ENCODE measurements at regions not wholly inside any gene's neighbourhood (a gene's known extent, or its start where the extent isn't known, plus 50 kb on each side); places are given as distances from the start of the nearest gene placed in this dataset.

- FAIRE-seq (no peak), DNase-seq (ENCODE audit: low read depth) (no peak)
- Histone ChIP-seq H3K9me3 (ENCODE audit: insufficient read depth, low read depth, low read length) (no peaks in the 10 kb centered on the region), H3K27me3 (ENCODE audit: insufficient read depth, low read length) (peaks cover 2% of the 10 kb centered on the region), H3K9ac (ENCODE audit: low read length) (no peak overlapping the region), H3K27ac (ENCODE audit: low read depth, low read length) (no peak overlapping the region), H3K4me1 (ENCODE audit: insufficient read depth, low read length) (no peaks in the 10 kb centered on the region), H3K4me2 (ENCODE audit: low read length) (no peak overlapping the region), H3K36me3 (ENCODE audit: insufficient read depth, low read length) (no peaks in the 10 kb centered on the region), H3K4me3 (ENCODE audit: insufficient read depth, low read depth, low read length) (no peak overlapping the region), H4K20me1 (ENCODE audit: insufficient read depth, low read length) (no peaks in the 10 kb centered on the region), H3K79me2 (ENCODE audit: insufficient read depth, low read length) (no peaks in the 10 kb centered on the region), H2AFZ (ENCODE audit: low read depth, low read length) (no peak overlapping the region)
- Mint-ChIP-seq H3K27me3 (ENCODE audit: low read depth, unreplicated experiment) (peaks cover 41% of the 10 kb centered on the region), H3K27ac (ENCODE audit: unreplicated experiment) (no peak overlapping the region), H3K36me3 (ENCODE audit: low read depth, unreplicated experiment) (no peaks in the 10 kb centered on the region), H3K4me3 (ENCODE audit: unreplicated experiment) (no peak overlapping the region), H3K4me1 (ENCODE audit: low read depth, unreplicated experiment) (no peaks in the 10 kb centered on the region), H3K9me3 (ENCODE audit: unreplicated experiment) (no peaks in the 10 kb centered on the region)
- TF ChIP-seq CTCF (IDR thresholded peaks at IDR 0.05; ENCODE audit: insufficient read depth, low read depth, low read length) (no peak), EZH2 (IDR thresholded peaks at IDR 0.05; ENCODE audit: insufficient read depth, low read length) (no peak)
Measured at GRCh38 chr19:30307191-30307974, 64.8 kb upstream of the ZNF536 start.

DNA sequence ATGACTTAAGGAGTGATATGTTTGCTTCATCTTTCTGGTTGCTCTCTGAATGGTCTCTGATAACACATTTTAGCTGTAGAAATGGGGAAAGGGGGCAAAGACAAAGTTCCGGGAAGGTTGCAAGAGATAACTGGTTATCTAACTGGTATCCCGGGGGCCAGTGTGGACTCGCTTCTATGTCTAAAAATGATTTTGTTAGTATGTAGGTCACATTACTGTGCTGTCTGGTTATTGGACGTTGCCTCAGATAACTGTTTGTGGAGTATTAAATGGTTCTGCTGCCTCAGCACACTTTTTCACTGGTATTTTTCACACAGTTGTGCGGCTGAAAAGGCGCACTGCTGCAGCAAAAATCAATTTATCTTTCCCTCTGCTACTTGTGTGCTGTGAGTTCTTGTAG, 63.0 kb upstream of the ZNF536 start:
- no peaks in the 10 kb centered on the region for H3K36me3 Mint-ChIP-seq (ENCODE audit: low read depth, unreplicated experiment)
- Histone ChIP-seq H3K9ac (ENCODE audit: low read length) (no peak overlapping the region), H3K9me3 (ENCODE audit: insufficient read depth, low read depth, low read length) (no peaks in the 10 kb centered on the region), H3K4me3 (ENCODE audit: insufficient read depth, low read depth, low read length) (no peak overlapping the region), H3K4me1 (ENCODE audit: insufficient read depth, low read length) (no peaks in the 10 kb centered on the region), H3K36me3 (ENCODE audit: insufficient read depth, low read length) (no peaks in the 10 kb centered on the region), H3K4me2 (ENCODE audit: low read length) (no peak overlapping the region), H3K27me3 (ENCODE audit: insufficient read depth, low read length) (peaks cover 2% of the 10 kb centered on the region), H4K20me1 (ENCODE audit: insufficient read depth, low read length) (no peaks in the 10 kb centered on the region), H3K27ac (ENCODE audit: low read depth, low read length) (no peak overlapping the region), H2AFZ (ENCODE audit: low read depth, low read length) (no peak overlapping the region), H3K79me2 (ENCODE audit: insufficient read depth, low read length) (no peaks in the 10 kb centered on the region)
- H3K27me3 Mint-ChIP-seq (ENCODE audit: low read depth, unreplicated experiment): peaks cover 35% of the 10 kb centered on the region
- no peaks in the 10 kb centered on the region for H3K4me1 Mint-ChIP-seq (ENCODE audit: low read depth, unreplicated experiment)
- DNase-seq (ENCODE audit: low read depth) (no peak), FAIRE-seq (no peak)
- TF ChIP-seq CTCF (IDR thresholded peaks at IDR 0.05; ENCODE audit: insufficient read depth, low read depth, low read length) (no peak), EZH2 (IDR thresholded peaks at IDR 0.05; ENCODE audit: insufficient read depth, low read length) (no peak)
- no peaks in the 10 kb centered on the region for H3K9me3 Mint-ChIP-seq (ENCODE audit: unreplicated experiment)
- H3K4me3 Mint-ChIP-seq (ENCODE audit: unreplicated experiment): no peak overlapping the region
- no peak overlapping the region for H3K27ac Mint-ChIP-seq (ENCODE audit: unreplicated experiment)

- Histone ChIP-seq H4K20me1 (ENCODE audit: insufficient read depth, low read length) (no peaks in the 10 kb centered on the region), H2AFZ (ENCODE audit: low read depth, low read length) (no peak overlapping the region), H3K4me2 (ENCODE audit: low read length) (peak overlapping the region; percentile 36), H3K79me2 (ENCODE audit: insufficient read depth, low read length) (no peaks in the 10 kb centered on the region), H3K36me3 (ENCODE audit: insufficient read depth, low read length) (no peaks in the 10 kb centered on the region), H3K27ac (ENCODE audit: low read depth, low read length) (peak overlapping the region; percentile 12), H3K4me1 (ENCODE audit: insufficient read depth, low read length) (no peaks in the 10 kb centered on the region), H3K9ac (ENCODE audit: low read length) (peak overlapping the region; percentile 6), H3K27me3 (ENCODE audit: insufficient read depth, low read length) (peaks cover 2% of the 10 kb centered on the region), H3K9me3 (ENCODE audit: insufficient read depth, low read depth, low read length) (no peaks in the 10 kb centered on the region), H3K4me3 (ENCODE audit: insufficient read depth, low read depth, low read length) (no peak overlapping the region)
- DNase-seq (ENCODE audit: low read depth): no peak
- FAIRE-seq: no peak
- Mint-ChIP-seq H3K9me3 (ENCODE audit: unreplicated experiment) (no peaks in the 10 kb centered on the region), H3K4me1 (ENCODE audit: low read depth, unreplicated experiment) (no peaks in the 10 kb centered on the region), H3K4me3 (ENCODE audit: unreplicated experiment) (no peak overlapping the region), H3K27ac (ENCODE audit: unreplicated experiment) (no peak overlapping the region), H3K27me3 (ENCODE audit: low read depth, unreplicated experiment) (peaks cover 26% of the 10 kb centered on the region), H3K36me3 (ENCODE audit: low read depth, unreplicated experiment) (no peaks in the 10 kb centered on the region)
- no peak for TF ChIP-seq CTCF (IDR thresholded peaks at IDR 0.05; ENCODE audit: insufficient read depth, low read depth, low read length)
Measured at GRCh38 chr19:30309905-30310601, 62.1 kb upstream of the ZNF536 start.
